ENCODE measurements at regions not wholly inside any gene's neighbourhood (a gene's known extent, or its start where the extent isn't known, plus 50 kb on each side); places are given as distances from the start of the nearest gene placed in this dataset.

DNA sequence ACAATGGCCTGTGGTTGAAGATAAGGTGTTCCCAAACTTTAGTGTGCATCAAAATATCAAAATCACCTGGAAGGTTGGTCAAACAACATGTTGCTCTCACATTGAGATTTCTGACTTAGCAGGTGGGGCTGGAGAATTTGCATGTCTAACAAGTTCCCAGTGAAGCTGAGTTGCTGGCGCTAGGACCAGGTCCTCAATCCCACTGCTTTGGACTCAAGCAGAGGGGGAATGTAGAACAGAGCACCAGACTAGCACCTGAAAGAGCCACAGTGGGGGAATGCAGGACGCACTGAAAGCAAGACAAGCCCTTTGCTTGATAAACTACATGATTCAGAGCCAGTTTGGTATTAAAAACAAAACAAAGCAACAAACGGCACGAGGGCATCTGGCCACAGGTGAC, 458.1 kb downstream of the MTRR start:
- H3K4me1 Mint-ChIP-seq = no peaks in the 10 kb centered on the region
- ATAC-seq (no peak), DNase-seq (no peak)
- peaks cover 0 to 4% (median 0%) of the 10 kb centered on the region in 5 donors for H3K27me3 Mint-ChIP-seq
- no peaks in the 10 kb centered on the region for H3K36me3 Mint-ChIP-seq
- no peak overlapping the region for H3K27ac Mint-ChIP-seq
- peaks cover 0 to 19% (median 1%) of the 10 kb centered on the region in 9 donors for H3K9me3 Mint-ChIP-seq
- no peak overlapping the region for H3K4me3 Mint-ChIP-seq
- POLR2A ChIA-PET = no interaction called here

DNA sequence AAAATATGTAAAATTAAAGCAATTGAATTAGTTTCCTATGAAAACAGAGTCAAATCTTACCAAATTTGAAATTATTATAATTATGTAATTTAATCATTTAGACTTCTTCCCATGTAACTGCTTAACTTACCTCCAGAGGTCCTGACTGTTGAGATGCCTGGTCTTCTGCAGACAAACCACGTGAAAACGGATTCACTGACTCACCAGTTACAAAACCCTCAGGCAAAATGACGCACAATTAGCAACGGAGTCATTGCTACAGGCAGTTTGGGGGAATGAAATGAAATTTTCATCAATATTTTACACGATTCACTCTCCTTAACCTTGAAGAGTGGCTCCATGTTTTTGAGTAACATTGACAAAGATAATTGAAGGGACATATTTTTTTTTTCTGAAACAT, 460.8 kb downstream of the MTRR start:
- peaks cover 0 to 12% (median 1%) of the 10 kb centered on the region in 5 donors for H3K27me3 Mint-ChIP-seq
- POLR2A ChIA-PET = no interaction called here
- H3K27ac Mint-ChIP-seq = no peak overlapping the region
- DNase-seq = no peak
- no peaks in the 10 kb centered on the region for H3K4me1 Mint-ChIP-seq
- no peak overlapping the region for H3K4me3 Mint-ChIP-seq
- H3K9me3 Mint-ChIP-seq = peaks cover 0 to 21% (median 1%) of the 10 kb centered on the region in 9 donors
- no peaks in the 10 kb centered on the region for H3K36me3 Mint-ChIP-seq
- no peak for ATAC-seq

- H3K4me3 Mint-ChIP-seq = no peak overlapping the region
- H3K27me3 Mint-ChIP-seq = peaks cover 0 to 12% (median 0%) of the 10 kb centered on the region in 5 donors
- POLR2A ChIA-PET = no interaction called here
- H3K27ac Mint-ChIP-seq = no peak overlapping the region
- peaks cover 0 to 21% (median 2%) of the 10 kb centered on the region in 9 donors for H3K9me3 Mint-ChIP-seq
- no peaks in the 10 kb centered on the region for H3K4me1 Mint-ChIP-seq
- no peaks in the 10 kb centered on the region for H3K36me3 Mint-ChIP-seq
- ATAC-seq = no peak
- DNase-seq = no peak
Observed at GRCh38 chr5:8332666-8333445, 463.9 kb downstream of the MTRR start.

DNA sequence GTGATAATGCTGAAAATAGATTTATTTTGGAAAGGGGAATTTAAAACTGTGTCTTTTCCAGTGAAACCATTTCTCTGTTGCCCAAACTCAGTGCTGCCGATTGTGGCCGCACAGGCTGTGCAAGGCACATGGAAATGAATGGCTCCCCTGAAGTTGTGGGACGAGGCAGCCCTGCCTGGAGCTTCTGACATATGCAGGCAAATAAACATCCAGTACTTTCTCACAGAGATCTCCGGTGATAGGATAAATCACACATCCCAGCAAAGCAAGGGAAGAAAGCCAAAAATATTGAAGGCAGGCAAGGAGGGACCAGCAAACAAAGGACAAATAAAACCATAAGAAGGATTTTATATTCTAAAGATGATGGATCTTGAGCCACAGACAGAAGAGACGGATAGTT, 464.5 kb downstream of the MTRR start:
- no peak for DNase-seq
- Mint-ChIP-seq H3K27ac (no peak overlapping the region), H3K27me3 (peaks cover 0 to 12% (median 0%) of the 10 kb centered on the region in 5 donors)

DNA sequence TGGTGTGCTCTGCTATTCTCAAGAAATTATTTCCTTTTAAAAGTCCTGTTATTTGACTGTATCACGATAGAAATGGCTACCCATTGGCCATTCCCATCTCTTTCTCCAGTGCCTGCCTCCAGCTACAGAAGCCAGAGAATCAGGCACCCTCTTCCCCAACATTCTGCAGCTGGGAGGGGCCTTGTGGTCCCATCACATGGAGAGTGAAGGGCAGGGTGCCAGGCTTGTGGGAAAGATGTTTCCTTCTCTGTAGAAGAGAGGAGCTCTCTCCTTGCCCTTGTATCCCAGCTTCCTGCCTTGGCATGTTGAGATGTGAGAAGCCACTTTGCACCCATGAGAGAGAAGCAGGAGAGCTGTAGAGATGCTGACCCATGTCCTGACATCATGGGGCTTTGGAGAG, 465.0 kb downstream of the MTRR start:
- no peaks in the 10 kb centered on the region for H3K4me1 Mint-ChIP-seq
- H3K9me3 Mint-ChIP-seq = peaks cover 0 to 14% (median 2%) of the 10 kb centered on the region in 9 donors
- no peaks in the 10 kb centered on the region for H3K36me3 Mint-ChIP-seq
- no peak overlapping the region for H3K4me3 Mint-ChIP-seq
- no peak overlapping the region for H3K27ac Mint-ChIP-seq
- POLR2A ChIA-PET = no interaction called here
- peaks cover 0 to 12% (median 0%) of the 10 kb centered on the region in 5 donors for H3K27me3 Mint-ChIP-seq
- DNase-seq = no peak
- ATAC-seq = no peak

More for the DNA sequence above, 464.5 kb downstream of the MTRR start:
- H3K4me1 Mint-ChIP-seq = no peaks in the 10 kb centered on the region
- no peak overlapping the region for H3K4me3 Mint-ChIP-seq
- H3K9me3 Mint-ChIP-seq = peaks cover 0 to 15% (median 2%) of the 10 kb centered on the region in 9 donors
- H3K36me3 Mint-ChIP-seq = no peaks in the 10 kb centered on the region
- ATAC-seq = no peak
- POLR2A ChIA-PET = no interaction called here

DNA sequence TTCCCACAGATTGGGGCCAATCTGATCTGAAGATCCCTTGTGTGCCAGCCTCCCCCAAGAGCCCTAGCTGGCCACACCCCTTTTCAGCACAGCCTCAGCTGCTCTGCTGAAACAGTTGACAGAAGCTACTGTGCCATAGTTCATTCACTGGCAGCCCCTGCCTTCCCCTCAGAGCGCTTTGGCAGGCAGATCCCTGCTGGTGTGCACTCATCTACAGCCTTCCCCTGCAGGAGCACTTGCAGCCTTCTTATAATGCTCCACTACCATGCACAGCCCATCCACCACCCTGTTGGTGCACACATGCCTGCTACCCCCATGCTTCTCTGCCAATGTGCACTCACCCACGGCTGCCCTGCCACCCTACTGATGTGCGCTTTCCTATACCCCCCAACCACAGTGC, 471.3 kb downstream of the MTRR start:
- POLR2A ChIA-PET = no interaction called here
- no peaks in the 10 kb centered on the region for H3K36me3 Mint-ChIP-seq
- H3K4me3 Mint-ChIP-seq = no peak overlapping the region
- peaks cover 0 to 19% (median 2%) of the 10 kb centered on the region in 5 donors for H3K27me3 Mint-ChIP-seq
- no peak overlapping the region for H3K27ac Mint-ChIP-seq
- peaks cover 0 to 16% (median 6%) of the 10 kb centered on the region in 9 donors for H3K9me3 Mint-ChIP-seq
- peaks cover 0 to 2% (median 0%) of the 10 kb centered on the region in 4 donors for H3K4me1 Mint-ChIP-seq
- no peak for ATAC-seq
- no peak for DNase-seq

GRCh38 chr5:8340739-8341344, 471.9 kb downstream of the MTRR start:
- H3K27ac Mint-ChIP-seq = no peak overlapping the region
- no peaks in the 10 kb centered on the region for H3K36me3 Mint-ChIP-seq
- peaks cover 0 to 19% (median 2%) of the 10 kb centered on the region in 5 donors for H3K27me3 Mint-ChIP-seq
- DNase-seq = no peak
- H3K4me1 Mint-ChIP-seq = peaks cover 0 to 2% (median 0%) of the 10 kb centered on the region in 4 donors
- no peak for ATAC-seq
- POLR2A ChIA-PET = no interaction called here
- H3K4me3 Mint-ChIP-seq = no peak overlapping the region
- peaks cover 0 to 22% (median 5%) of the 10 kb centered on the region in 9 donors for H3K9me3 Mint-ChIP-seq

- Mint-ChIP-seq H3K27me3 (peaks cover 0 to 19% (median 2%) of the 10 kb centered on the region in 5 donors), H3K27ac (no peak overlapping the region), H3K36me3 (no peaks in the 10 kb centered on the region), H3K9me3 (peaks cover 0 to 22% (median 5%) of the 10 kb centered on the region in 9 donors), H3K4me3 (no peak overlapping the region), H3K4me1 (peaks cover 0 to 2% (median 0%) of the 10 kb centered on the region in 4 donors)
- POLR2A ChIA-PET = no interaction called here
- ATAC-seq (no peak), DNase-seq (no peak)
Observed at GRCh38 chr5:8341406-8341805, 472.5 kb downstream of the MTRR start.

GRCh38 chr5:8347984-8348383, 479.0 kb downstream of the MTRR start:
- DNase-seq (no peak), ATAC-seq (no peak)
- Mint-ChIP-seq H3K4me3 (no peak overlapping the region), H3K27me3 (peaks cover 0 to 8% (median 0%) of the 10 kb centered on the region in 5 donors), H3K4me1 (no peaks in the 10 kb centered on the region), H3K9me3 (peaks cover 1 to 22% (median 16%) of the 10 kb centered on the region in 9 donors), H3K36me3 (peaks cover 0 to 2% (median 0%) of the 10 kb centered on the region in 3 donors), H3K27ac (no peak overlapping the region)
- POLR2A ChIA-PET = no interaction called here

DNA sequence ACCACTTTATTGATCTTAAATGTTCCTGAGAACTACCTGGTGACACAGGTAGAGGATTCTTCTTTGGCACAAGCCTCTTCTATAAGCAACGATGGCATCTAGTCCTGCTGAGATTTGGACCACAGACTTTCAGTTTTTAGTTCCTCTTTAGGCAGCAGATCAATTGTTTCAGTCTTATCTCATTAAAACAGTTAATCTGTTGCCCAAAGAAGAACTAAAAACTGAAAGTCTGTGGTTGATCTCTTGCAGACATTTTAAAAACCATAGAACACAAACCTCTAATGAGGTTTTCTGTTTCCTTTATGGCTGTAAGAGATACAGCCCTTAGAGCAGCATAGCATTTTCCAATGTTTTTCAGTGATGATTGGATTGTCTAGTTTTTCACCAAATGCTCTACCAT, 480.9 kb downstream of the MTRR start:
- Mint-ChIP-seq H3K36me3 (peaks cover 0 to 4% (median 0%) of the 10 kb centered on the region in 3 donors), H3K9me3 (peaks cover 1 to 24% (median 15%) of the 10 kb centered on the region in 9 donors), H3K27ac (no peak overlapping the region), H3K4me3 (no peak overlapping the region), H3K27me3 (peaks cover 0 to 8% (median 0%) of the 10 kb centered on the region in 5 donors), H3K4me1 (no peaks in the 10 kb centered on the region)
- POLR2A ChIA-PET = no interaction called here
- no peak for DNase-seq
- no peak for ATAC-seq

GRCh38 chr5:8350644-8351339, 481.8 kb downstream of the MTRR start:
- no peak overlapping the region for H3K27ac Mint-ChIP-seq
- POLR2A ChIA-PET = no interaction called here
- H3K27me3 Mint-ChIP-seq = peaks cover 0 to 4% (median 0%) of the 10 kb centered on the region in 5 donors
- H3K9me3 Mint-ChIP-seq = peaks cover under 1 to 22% (median 10%) of the 10 kb centered on the region in 9 donors
- H3K4me1 Mint-ChIP-seq = no peaks in the 10 kb centered on the region
- H3K4me3 Mint-ChIP-seq = no peak overlapping the region
- peaks cover 0 to 4% (median 0%) of the 10 kb centered on the region in 3 donors for H3K36me3 Mint-ChIP-seq
- DNase-seq (no peak), ATAC-seq (no peak)

- Mint-ChIP-seq H3K36me3 (peaks cover 0 to 4% (median 0%) of the 10 kb centered on the region in 3 donors), H3K9me3 (peaks cover 0 to 20% (median 4%) of the 10 kb centered on the region in 9 donors), H3K27ac (no peak overlapping the region), H3K27me3 (no peaks in the 10 kb centered on the region), H3K4me3 (no peak overlapping the region), H3K4me1 (no peaks in the 10 kb centered on the region)
- ATAC-seq (no peak), DNase-seq (no peak)
- POLR2A ChIA-PET = no interaction called here
Observed at GRCh38 chr5:8355981-8356380, 487.0 kb downstream of the MTRR start.

- no peaks in the 10 kb centered on the region for H3K27me3 Mint-ChIP-seq
- H3K4me3 Mint-ChIP-seq = no peak overlapping the region
- no peaks in the 10 kb centered on the region for H3K4me1 Mint-ChIP-seq
- H3K9me3 Mint-ChIP-seq = peaks cover 0 to 3% (median 0%) of the 10 kb centered on the region in 9 donors
- POLR2A ChIA-PET = no interaction called here
- DNase-seq (no peak), ATAC-seq (no peak)
- H3K27ac Mint-ChIP-seq = no peak overlapping the region
- H3K36me3 Mint-ChIP-seq = no peaks in the 10 kb centered on the region
Observed at GRCh38 chr5:8360012-8360411, 491.1 kb downstream of the MTRR start.

Measured in naive thymus-derived CD8-positive, alpha-beta T cell (primary cell).